ENCODE measurements at regions not wholly inside any gene's neighbourhood (a gene's known extent, or its start where the extent isn't known, plus 50 kb on each side); places are given as distances from the start of the nearest gene placed in this dataset.

- peak; percentile 33 for DNase-seq (ENCODE audit: low read depth)
Observed at GRCh38 chr5:62029303-62029702, 276.7 kb upstream of the KIF2A start.

DNA sequence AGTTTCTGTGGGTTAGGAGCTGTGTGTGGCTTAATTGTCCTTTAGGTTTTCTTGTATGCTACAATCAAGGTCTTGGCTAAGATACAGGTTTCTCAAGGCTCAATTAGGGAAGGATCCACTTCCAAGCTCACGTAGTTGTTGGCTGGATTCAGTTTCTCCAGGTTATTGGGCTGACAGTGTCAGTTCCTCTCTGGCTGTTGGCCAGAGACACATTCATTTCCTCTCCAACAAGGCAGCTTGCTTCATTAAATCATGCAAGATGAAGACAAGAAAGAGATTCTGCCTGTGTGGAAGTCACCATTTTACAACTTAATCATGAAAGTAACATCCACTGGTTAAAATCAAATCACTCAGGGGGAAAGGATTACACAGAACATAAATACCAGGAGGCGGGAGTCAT lies 275.7 kb upstream of the KIF2A start:
- DNase-seq (ENCODE audit: low read depth), result no peak

- DNase-seq (ENCODE audit: low read depth), result no peak
Observed at GRCh38 chr5:62038024-62038423, 268.0 kb upstream of the KIF2A start.

GRCh38 chr5:62041156-62041756 lies 264.8 kb upstream of the KIF2A start:
- DNase-seq (ENCODE audit: low read depth), result no peak

DNA sequence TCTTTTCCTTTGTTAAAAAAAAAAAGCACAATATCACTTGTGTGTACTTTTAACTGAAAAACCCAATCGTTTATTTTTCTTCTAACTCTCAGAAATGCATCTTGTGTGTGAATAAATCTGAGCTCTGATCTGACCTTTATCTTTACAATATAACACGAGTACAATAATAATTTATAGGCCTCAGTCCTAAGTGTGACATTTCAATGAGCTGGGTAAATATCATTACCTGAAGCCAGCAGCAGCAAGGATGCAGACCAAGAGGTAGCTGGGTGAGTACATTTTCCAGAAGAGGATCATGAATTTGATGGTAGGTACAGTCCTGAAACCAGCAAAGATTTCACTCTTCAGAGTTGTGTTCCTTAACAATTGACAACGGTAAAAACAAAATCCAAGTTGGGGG lies 264.0 kb upstream of the KIF2A start:
- no peak for DNase-seq (ENCODE audit: low read depth)

DNA sequence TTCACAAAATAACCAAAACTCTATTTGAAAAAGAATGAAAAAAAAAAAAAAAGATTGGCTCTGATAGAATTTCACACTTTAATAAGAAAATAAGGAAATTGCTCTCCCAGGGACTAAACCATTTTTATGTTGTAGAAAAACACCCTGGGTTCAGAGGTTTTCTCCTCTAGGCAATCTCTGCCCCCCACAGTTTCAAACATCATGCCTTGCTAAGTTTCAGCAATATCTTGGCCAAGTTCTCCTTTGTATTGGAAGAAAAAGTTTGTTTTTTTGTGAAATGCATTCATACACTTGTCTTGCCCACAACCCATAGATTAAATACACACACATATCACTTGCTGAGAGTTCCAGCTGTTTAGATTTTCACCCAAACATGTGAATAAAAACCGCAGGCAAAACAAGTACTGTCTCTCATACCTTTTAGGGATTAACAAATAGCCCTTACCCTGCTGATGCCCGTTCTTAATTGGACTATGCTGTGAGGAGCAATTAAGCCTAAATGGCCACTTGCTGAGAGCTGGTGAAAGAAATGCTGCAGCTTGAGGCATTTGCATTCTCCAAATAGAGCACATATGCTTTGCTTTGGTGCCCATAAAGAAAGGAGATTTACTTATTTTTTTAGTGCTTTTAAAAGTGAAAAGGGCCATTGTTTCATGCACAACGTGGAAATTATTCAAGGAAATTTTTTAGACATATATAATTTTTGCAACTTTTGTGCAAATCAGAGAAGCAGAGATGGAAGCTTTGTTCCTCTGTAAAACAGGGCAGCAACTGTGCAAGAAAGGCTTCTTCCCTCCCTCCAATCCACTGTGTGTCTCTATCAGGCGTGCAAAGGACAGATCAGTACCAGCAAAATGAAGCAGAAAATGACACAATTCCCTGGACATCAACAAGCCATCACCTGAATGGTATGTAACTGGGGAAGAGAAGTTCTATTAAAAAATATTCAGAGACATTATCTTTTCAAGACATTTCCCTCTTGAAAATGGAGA lies 262.4 kb upstream of the KIF2A start:
- DNase-seq (ENCODE audit: low read depth), result no peak

- DNase-seq (ENCODE audit: low read depth), result no peak
Observed at GRCh38 chr5:62044989-62045388, 261.0 kb upstream of the KIF2A start.

DNA sequence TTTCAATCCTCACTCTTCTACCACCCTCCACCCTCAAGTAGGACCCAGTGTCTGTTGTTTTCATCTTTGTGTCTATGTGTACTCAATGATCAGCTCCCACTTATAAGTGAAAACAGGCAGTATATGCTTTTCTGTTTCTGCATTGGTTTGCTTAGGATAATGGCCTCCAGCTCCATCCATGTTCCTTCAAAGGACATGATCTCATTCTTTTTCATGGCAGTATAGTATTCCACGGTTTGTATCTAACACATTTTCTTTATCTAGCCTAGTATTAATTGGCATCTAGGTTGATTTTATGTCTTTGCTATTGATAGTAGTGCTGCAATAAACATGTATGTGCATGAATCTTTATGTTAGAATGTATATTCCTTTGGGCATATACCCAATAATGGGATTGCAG lies 259.8 kb upstream of the KIF2A start:
- DNase-seq (ENCODE audit: low read depth), result no peak

DNA sequence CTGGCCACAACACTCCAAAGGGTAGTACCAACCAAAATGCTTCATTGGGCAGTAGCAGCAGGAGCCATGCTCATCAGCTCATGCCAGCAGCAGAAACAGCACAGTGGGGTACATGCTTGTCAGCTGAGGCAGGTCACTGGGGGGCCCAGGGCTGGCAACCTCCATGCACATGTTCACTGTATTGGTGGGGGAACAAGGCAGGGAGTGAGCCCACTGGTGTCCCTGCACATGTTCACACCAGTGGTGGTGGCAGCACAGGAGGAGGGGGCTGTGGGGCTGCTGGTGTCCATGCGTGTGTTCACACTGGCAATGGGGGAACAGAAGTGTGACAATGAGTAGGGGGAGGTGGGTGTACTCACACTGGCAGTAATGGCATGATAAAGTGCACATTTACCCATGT lies 254.3 kb upstream of the KIF2A start:
- no peak for DNase-seq (ENCODE audit: low read depth)

- DNase-seq (ENCODE audit: low read depth), result no peak
Observed at GRCh38 chr5:62059960-62060359, 246.0 kb upstream of the KIF2A start.

GRCh38 chr5:62065050-62065449 lies 241.0 kb upstream of the KIF2A start:
- DNase-seq (ENCODE audit: low read depth), result peak; percentile 6

DNA sequence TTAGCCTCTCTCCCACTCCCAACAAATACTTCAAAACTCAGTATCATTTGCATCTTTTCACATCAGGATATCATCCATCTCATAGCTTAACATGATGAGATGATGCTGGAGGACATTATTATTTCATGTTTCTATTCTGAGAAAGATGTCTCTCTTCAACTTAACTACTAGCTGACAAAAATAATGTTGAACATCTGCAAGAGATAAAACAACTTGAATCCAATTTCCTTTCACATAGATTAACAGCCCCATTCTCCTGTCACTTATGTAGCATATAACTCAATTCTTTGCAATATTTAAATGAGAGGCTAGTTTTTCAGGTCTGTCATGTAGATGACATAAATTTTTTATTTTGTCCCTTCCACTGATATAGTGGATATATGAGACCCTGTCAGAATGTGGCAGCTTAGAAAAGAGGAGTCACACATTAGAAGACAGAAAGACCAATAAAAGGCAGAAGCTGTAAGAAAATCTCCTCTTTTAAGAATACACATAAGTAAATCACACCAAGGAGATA lies 239.2 kb upstream of the KIF2A start:
- DNase-seq (ENCODE audit: low read depth), result no peak

GRCh38 chr5:62068554-62068953 lies 237.5 kb upstream of the KIF2A start:
- DNase-seq (ENCODE audit: low read depth), result no peak

DNA sequence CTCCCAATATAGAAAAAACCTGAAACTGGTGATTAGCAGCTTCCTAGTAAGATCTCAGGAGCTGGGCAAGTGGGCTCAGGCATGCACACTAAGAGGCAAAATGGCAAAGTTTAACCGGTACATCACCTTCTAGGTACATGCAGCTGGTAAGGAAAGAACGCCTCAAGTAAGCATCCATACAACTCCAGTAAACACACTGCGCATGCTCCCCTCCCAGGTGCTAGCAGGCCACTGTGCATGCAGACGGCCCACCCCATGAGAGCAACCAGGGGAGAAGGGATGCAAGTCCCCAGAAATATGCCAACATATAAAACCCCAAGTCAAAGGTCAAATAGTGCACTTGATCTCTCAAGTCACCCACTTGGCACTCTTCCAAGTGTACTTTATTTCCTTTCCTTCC lies 228.6 kb upstream of the KIF2A start:
- DNase-seq (ENCODE audit: low read depth), result no peak

GRCh38 chr5:62077823-62078550 lies 228.0 kb upstream of the KIF2A start:
- DNase-seq (ENCODE audit: low read depth), result no peak

GRCh38 chr5:62082370-62082801 lies 223.6 kb upstream of the KIF2A start:
- peak; percentile 82 for DNase-seq (ENCODE audit: low read depth)

DNA sequence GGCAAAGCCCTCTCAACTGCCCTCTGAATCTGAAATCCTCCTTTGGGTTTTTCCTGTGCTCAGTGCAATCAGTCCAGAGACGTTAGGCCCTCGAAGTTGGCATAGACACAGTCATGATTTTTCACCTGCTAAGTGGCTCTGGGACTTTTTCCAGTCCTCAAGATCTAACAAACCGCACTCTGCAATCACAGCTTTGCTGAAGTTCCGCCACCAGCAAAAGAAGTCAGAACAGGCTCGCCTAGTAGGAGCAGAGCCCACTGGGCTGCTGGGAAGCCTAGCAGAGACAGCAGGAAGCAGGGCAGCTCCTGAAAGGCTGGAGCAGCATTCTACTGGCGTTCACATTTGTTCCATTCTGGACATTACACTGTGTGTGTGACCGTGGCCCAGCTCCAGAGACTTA lies 222.8 kb upstream of the KIF2A start:
- no peak for DNase-seq (ENCODE audit: low read depth)

GRCh38 chr5:62083661-62084060 lies 222.3 kb upstream of the KIF2A start:
- DNase-seq (ENCODE audit: low read depth), result no peak

GRCh38 chr5:62084391-62084790 lies 221.6 kb upstream of the KIF2A start:
- no peak for DNase-seq (ENCODE audit: low read depth)

DNA sequence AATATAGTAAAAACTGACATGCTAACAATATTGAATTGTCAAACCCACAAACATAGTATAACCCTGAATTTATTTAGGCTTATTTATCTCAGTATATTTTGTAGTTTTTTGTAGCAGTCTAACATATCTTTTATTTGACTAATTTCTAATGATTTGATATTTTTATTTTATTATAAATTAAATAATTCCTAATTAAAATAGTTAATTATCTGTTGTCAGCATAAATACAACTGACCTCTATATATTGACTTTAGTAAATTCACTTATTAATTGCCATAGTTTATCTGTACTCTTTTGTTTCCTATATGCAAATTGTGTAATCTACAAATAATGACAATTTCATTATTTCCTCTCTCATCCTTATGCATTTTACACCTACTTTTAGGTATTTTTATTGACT lies 215.1 kb upstream of the KIF2A start:
- DNase-seq (ENCODE audit: low read depth), result no peak

GRCh38 chr5:62093411-62093810 lies 212.6 kb upstream of the KIF2A start:
- no peak for DNase-seq (ENCODE audit: low read depth)

DNA sequence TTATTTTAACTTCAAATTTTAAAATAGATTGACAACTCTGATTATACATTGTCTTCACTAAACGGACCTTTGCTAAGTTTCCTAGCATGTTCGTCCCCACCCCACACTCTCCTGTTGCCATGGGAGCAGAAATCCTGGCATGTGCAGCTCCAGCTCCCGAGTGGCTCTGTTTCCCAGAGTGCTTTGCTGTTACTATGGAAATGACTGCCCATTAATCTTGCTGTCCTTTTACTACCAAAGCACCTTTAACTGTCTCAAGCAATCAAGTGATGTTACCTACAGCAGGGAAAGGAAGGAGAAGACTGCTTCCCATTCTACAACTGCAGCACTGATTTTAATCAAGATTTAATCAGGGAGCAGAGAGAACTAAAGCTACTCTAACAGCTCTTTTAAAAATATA lies 212.0 kb upstream of the KIF2A start:
- DNase-seq (ENCODE audit: low read depth), result peak; percentile 51

DNA sequence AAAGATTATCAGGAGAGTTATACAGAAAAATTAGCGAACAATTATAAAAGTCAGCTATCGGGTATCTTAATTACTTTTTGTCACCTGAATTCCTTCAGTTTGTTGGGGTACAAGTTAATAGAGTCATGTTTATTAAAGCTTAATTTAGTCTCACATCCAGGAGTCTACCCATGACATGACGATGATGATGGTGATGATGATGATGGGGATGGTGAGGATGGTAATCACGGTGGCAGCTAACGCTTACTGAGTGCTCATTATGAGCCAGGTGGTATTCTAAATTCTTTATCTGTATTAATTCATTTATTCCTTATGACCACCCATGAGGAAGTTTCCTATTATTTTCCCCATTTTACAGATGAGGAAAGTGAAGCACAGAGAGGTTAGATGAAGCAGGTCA lies 208.6 kb upstream of the KIF2A start:
- DNase-seq (ENCODE audit: low read depth), result no peak

Measured in stromal cell of bone marrow (primary cell).